Gastrocnemius medialis (tissue), 4 donors: ENCODE measurements at regions not wholly inside any gene's neighbourhood (a gene's known extent, or its start where the extent isn't known, plus 50 kb on each side); places are given as distances from the start of the nearest gene placed in this dataset.
A peak's percentile ranks its signal among the peaks of the same experiment; 100 is the strongest.

Source experiments
- ATAC-seq, 2 donors: fragments of 150-250 bp; one replicate each; pipeline ENCODE4 v1.9.1; 2016
- DNase-seq, 2 donors: peaks; one replicate each; pipeline ENCODE4 v3.0.0-alpha.2; 2019
- H3K27ac ChIP-seq, 4 donors: fragments of 200-600 bp; sonication (generic); 1 replicate in 1 of 4; 2 replicates in 3 of 4; pipeline ENCODE4 v1.5.1; 2016 to 2018; ENCODE audit warnings: mild to moderate bottlenecking in 2 of 4, moderate library complexity in 1 of 4
- H3K27me3 ChIP-seq, 3 donors: fragments of 200-600 bp; sonication (generic) in 2 of 3; 1 replicate in 1 of 3; 2 replicates in 2 of 3; pipeline versions ENCODE4 v1.5.1 to v1.6.0; 2016 to 2019; ENCODE audit warnings: mild to moderate bottlenecking in 1 of 3, moderate library complexity in 1 of 3
- H3K36me3 ChIP-seq, 2 donors: fragments of 200-600 bp; sonication (generic) in 1 of 2; one replicate each; pipeline ENCODE4 v1.5.1; 2017 to 2018
- H3K4me1 ChIP-seq, 2 donors: fragments of 200-600 bp; sonication (generic) in 1 of 2; one replicate each; pipeline ENCODE4 v1.5.1; 2016 to 2017; ENCODE audit warnings: mild to moderate bottlenecking in 2 of 2
- H3K4me3 ChIP-seq, 4 donors: fragments of 200-600 bp; sonication (generic) in 3 of 4; 1 replicate in 1 of 4; 2 replicates in 3 of 4; pipeline ENCODE4 v1.5.1; 2016 to 2019; ENCODE audit warnings: mild to moderate bottlenecking in 2 of 4
- H3K9me3 ChIP-seq, 3 donors: fragments of 200-600 bp; sonication (generic) in 2 of 3; 1 replicate in 1 of 3; 2 replicates in 2 of 3; pipeline ENCODE4 v1.5.1; 2016 to 2019
- CTCF ChIP-seq, 5 experiments: fragments of 450-650 bp in 3 of 5; fragments of 200-600 bp in 2 of 5; sonication (generic) in 2 of 5; IDR thresholded peaks in 4 of 5; conservative IDR thresholded peaks in 1 of 5; 1 replicate in 4 of 5; 2 replicates in 1 of 5; pipeline ENCODE4 v1.5.1; 2016 to 2019; ENCODE audit warnings: antibody characterized with exemption in 5 of 5, mild to moderate bottlenecking in 3 of 5, moderate library complexity in 3 of 5
- POLR2A ChIP-seq, 2 donors: fragments of 450-650 bp; IDR thresholded peaks; one replicate each; pipeline ENCODE4 v1.6.1; 2017; ENCODE audit warnings: antibody characterized with exemption in 2 of 2, mild to moderate bottlenecking in 2 of 2, moderate library complexity in 2 of 2
- in situ Hi-C, 4 donors: fragments of 200-750 bp; cut with MboI; loops; one replicate each; pipeline versions ENCODE4 v1.15.0 to v1.8.0; 2017; ENCODE audit warnings: low sequenced_read_pairs in 4 of 4
- intact Hi-C: fragments of 100-400 bp; cut with DNase I; formaldehyde crosslinking; loops from one replicate; pipeline ENCODE4 v1.15.1; 2023; ENCODE audit warnings: low total_unique reads

- intact Hi-C loops, result no loop called here
- H3K4me3 ChIP-seq, result no peak overlapping the region
- H3K4me1 ChIP-seq, result peaks cover 0 to 4% of the 10 kb centered on the region in 2 donors
- H3K36me3 ChIP-seq, result no peaks in the 10 kb centered on the region
- no peaks in the 10 kb centered on the region for H3K9me3 ChIP-seq
- H3K27ac ChIP-seq, result no peak overlapping the region
- H3K27me3 ChIP-seq, result no peaks in the 10 kb centered on the region
- in situ Hi-C loops, result no loop called here
- DNase-seq (no peak), ATAC-seq (no peak)
- TF ChIP-seq POLR2A (IDR thresholded peaks at IDR 0.05) (no peak), CTCF (IDR thresholded peaks at IDR 0.05 in 4 of 5, conservative IDR thresholded peaks at IDR 0.05 in 1 of 5) (no peak)
Observed at GRCh38 chr4:187478292-187479140, 517.1 kb upstream of the ZFP42 start.

GRCh38 chr4:187479511-187479910 lies 516.1 kb upstream of the ZFP42 start:
- intact Hi-C loops (no loop called here), in situ Hi-C loops (no loop called here)
- ATAC-seq, result no peak
- Histone ChIP-seq H3K27me3 (no peaks in the 10 kb centered on the region), H3K4me3 (no peak overlapping the region), H3K27ac (no peak overlapping the region), H3K36me3 (no peaks in the 10 kb centered on the region), H3K9me3 (no peaks in the 10 kb centered on the region), H3K4me1 (peaks cover 0 to 4% of the 10 kb centered on the region in 2 donors)
- TF ChIP-seq CTCF (IDR thresholded peaks at IDR 0.05 in 4 of 5, conservative IDR thresholded peaks at IDR 0.05 in 1 of 5), result no peak
- TF ChIP-seq POLR2A (IDR thresholded peaks at IDR 0.05), result no peak
- DNase-seq, result no peak

- no peak overlapping the region for H3K27ac ChIP-seq
Observed at GRCh38 chr4:187480146-187481145, 515.1 kb upstream of the ZFP42 start.

GRCh38 chr4:187484186-187484585 lies 511.4 kb upstream of the ZFP42 start:
- H3K27ac ChIP-seq, result no peak overlapping the region
- H3K4me1 ChIP-seq, result peaks cover 0 to 4% of the 10 kb centered on the region in 2 donors
- ATAC-seq (no peak), DNase-seq (no peak)
- no peaks in the 10 kb centered on the region for H3K9me3 ChIP-seq
- in situ Hi-C loops, result no loop called here
- TF ChIP-seq POLR2A (IDR thresholded peaks at IDR 0.05), result no peak
- no peak for TF ChIP-seq CTCF (IDR thresholded peaks at IDR 0.05 in 4 of 5, conservative IDR thresholded peaks at IDR 0.05 in 1 of 5)
- H3K27me3 ChIP-seq, result no peaks in the 10 kb centered on the region
- intact Hi-C loops, result no loop called here
- H3K36me3 ChIP-seq, result no peaks in the 10 kb centered on the region
- no peak overlapping the region for H3K4me3 ChIP-seq

More at GRCh38 chr4:187480146-187481145, 515.1 kb upstream of the ZFP42 start:
- H3K4me3 ChIP-seq, result peak overlapping the region in 1 of 4 donors; percentile 24
- DNase-seq (no peak), ATAC-seq (no peak)
- H3K36me3 ChIP-seq, result no peaks in the 10 kb centered on the region
- intact Hi-C loops (no loop called here), in situ Hi-C loops (no loop called here)
- H3K27me3 ChIP-seq, result no peaks in the 10 kb centered on the region
- H3K4me1 ChIP-seq, result peaks cover 0 to 4% of the 10 kb centered on the region in 2 donors
- TF ChIP-seq POLR2A (IDR thresholded peaks at IDR 0.05) (no peak), CTCF (IDR thresholded peaks at IDR 0.05 in 4 of 5, conservative IDR thresholded peaks at IDR 0.05 in 1 of 5) (no peak)
- no peaks in the 10 kb centered on the region for H3K9me3 ChIP-seq
